C4-2B (cell line): ENCODE measurements at regions not wholly inside any gene's neighbourhood (a gene's known extent, or its start where the extent isn't known, plus 50 kb on each side); places are given as distances from the start of the nearest gene placed in this dataset.

Experiments used
- H3K27ac ChIP-seq: fragments of 450-650 bp; 2 replicates; pipeline ENCODE4 v1.5.1; 2017
- ZFX ChIP-seq: fragments of 450-650 bp; IDR thresholded peaks from 2 replicates; pipeline ENCODE4 v1.6.1; 2017
- TF ChIP-seq, protein P1 (sequence below): fragments of 450-650 bp; conservative IDR thresholded peaks from 2 replicates; pipeline ENCODE4 v1.5.1; 2017; ENCODE audit warnings: mild to moderate bottlenecking

DNA sequence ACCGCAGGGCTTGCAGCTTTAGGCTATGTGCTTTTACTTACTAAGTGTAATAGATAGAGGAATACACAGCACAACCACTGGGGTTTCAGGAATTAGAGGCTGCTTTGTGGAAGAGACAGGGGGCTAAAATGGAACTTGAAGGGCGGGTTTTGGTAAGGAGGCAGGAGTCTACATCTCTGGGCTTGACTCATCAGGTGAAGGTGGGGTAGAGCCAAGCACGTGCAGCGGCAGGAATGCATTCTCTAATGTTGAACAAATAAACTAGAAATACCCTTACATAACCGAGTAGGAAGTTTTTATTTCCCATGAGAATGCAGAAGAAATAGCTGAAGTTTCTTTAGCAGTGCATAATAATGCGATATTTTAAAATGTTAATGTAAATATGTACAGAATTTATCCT, 673.8 kb upstream of the SALL3 start:
- H3K27ac ChIP-seq: no peak overlapping the region

GRCh38 chr18:78309307-78309706, 670.3 kb upstream of the SALL3 start:
- no peak overlapping the region for H3K27ac ChIP-seq
- TF ChIP-seq, protein P1, sequence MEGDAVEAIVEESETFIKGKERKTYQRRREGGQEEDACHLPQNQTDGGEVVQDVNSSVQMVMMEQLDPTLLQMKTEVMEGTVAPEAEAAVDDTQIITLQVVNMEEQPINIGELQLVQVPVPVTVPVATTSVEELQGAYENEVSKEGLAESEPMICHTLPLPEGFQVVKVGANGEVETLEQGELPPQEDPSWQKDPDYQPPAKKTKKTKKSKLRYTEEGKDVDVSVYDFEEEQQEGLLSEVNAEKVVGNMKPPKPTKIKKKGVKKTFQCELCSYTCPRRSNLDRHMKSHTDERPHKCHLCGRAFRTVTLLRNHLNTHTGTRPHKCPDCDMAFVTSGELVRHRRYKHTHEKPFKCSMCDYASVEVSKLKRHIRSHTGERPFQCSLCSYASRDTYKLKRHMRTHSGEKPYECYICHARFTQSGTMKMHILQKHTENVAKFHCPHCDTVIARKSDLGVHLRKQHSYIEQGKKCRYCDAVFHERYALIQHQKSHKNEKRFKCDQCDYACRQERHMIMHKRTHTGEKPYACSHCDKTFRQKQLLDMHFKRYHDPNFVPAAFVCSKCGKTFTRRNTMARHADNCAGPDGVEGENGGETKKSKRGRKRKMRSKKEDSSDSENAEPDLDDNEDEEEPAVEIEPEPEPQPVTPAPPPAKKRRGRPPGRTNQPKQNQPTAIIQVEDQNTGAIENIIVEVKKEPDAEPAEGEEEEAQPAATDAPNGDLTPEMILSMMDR: no peak
- TF ChIP-seq ZFX: no peak

More for the DNA sequence above, 673.8 kb upstream of the SALL3 start:
- TF ChIP-seq, protein P1: no peak

- TF ChIP-seq, protein P1: no peak
- TF ChIP-seq ZFX: no peak
- H3K27ac ChIP-seq: no peak overlapping the region
These were observed 669.7 kb upstream of the SALL3 start for GRCh38 chr18:78309924-78310323.

DNA sequence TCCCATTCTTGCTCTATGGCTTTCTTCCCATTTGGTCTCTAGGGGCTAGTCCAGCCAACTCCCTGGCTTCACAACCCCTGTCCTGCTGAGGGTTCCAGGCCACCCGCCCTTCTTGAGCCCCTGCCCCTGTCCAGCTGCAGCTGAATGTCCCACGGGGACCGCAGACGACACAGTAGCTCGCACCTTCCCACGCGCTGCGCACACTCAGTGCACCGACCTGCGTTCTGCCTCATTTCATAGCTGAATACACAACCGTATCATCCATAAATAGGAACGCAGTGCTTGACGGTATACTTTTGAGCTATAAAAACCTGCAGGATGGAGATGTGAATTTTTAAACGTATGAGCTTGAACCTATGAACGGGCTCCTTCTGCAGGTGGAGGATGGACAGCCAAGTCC, 660.4 kb upstream of the SALL3 start:
- H3K27ac ChIP-seq: no peak overlapping the region
- TF ChIP-seq, protein P1: no peak
- TF ChIP-seq ZFX: no peak

GRCh38 chr18:78319961-78320360, 659.7 kb upstream of the SALL3 start:
- no peak overlapping the region for H3K27ac ChIP-seq
- TF ChIP-seq, protein P1: no peak

DNA sequence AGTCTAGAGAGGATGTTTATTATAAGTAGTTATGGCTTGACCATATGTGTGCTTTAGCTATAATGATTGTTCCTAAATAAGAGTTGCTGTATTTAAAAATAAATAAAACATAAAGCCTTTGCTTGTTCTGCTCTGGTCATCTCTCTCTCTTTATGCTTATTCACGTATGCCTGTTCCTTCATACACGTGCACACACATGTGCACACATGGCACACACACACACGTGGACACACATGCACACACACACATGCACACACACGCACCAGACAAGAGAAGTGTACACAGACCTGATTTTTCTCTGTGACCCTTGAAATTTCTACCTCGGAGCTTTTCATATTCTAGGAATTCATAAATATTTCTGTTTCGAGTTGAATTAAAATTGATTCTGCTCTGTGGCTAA, 658.2 kb upstream of the SALL3 start:
- no peak overlapping the region for H3K27ac ChIP-seq
- TF ChIP-seq, protein P1: no peak
- TF ChIP-seq ZFX: no peak

GRCh38 chr18:78323453-78324197, 656.0 kb upstream of the SALL3 start:
- H3K27ac ChIP-seq: no peak overlapping the region
- TF ChIP-seq, protein P1: no peak
- TF ChIP-seq ZFX: no peak
